ENCODE measurements at regions not wholly inside any gene's neighbourhood (a gene's known extent, or its start where the extent isn't known, plus 50 kb on each side); places are given as distances from the start of the nearest gene placed in this dataset.

DNA sequence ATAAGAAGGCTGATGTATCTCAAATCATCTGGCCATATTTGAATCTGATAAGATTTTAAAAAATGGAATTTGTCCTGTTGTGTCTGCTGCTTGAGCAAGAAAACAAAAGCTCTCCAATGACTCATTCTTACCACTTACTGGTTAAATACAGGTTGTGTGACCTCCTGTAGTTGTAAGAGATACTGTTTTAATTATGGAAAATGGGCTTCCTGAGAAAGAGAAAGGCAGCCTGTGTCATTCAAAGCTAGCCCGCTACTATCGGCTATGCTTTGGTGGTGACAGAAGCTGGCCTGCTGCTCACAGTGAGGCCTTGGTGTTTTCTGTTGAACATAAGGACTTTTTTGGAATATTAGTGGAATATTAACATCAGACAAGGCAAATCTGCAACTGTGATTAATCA, 1722.1 kb upstream of the PCDH10 start:
- TF ChIP-seq, protein P1, sequence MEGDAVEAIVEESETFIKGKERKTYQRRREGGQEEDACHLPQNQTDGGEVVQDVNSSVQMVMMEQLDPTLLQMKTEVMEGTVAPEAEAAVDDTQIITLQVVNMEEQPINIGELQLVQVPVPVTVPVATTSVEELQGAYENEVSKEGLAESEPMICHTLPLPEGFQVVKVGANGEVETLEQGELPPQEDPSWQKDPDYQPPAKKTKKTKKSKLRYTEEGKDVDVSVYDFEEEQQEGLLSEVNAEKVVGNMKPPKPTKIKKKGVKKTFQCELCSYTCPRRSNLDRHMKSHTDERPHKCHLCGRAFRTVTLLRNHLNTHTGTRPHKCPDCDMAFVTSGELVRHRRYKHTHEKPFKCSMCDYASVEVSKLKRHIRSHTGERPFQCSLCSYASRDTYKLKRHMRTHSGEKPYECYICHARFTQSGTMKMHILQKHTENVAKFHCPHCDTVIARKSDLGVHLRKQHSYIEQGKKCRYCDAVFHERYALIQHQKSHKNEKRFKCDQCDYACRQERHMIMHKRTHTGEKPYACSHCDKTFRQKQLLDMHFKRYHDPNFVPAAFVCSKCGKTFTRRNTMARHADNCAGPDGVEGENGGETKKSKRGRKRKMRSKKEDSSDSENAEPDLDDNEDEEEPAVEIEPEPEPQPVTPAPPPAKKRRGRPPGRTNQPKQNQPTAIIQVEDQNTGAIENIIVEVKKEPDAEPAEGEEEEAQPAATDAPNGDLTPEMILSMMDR (IDR thresholded peaks at IDR 0.05), result no peak
- no peak for TF ChIP-seq ZFX (IDR thresholded peaks at IDR 0.05; ENCODE audit: borderline replicate concordance)
